ENCODE measurements at regions not wholly inside any gene's neighbourhood (a gene's known extent, or its start where the extent isn't known, plus 50 kb on each side); places are given as distances from the start of the nearest gene placed in this dataset.

DNA sequence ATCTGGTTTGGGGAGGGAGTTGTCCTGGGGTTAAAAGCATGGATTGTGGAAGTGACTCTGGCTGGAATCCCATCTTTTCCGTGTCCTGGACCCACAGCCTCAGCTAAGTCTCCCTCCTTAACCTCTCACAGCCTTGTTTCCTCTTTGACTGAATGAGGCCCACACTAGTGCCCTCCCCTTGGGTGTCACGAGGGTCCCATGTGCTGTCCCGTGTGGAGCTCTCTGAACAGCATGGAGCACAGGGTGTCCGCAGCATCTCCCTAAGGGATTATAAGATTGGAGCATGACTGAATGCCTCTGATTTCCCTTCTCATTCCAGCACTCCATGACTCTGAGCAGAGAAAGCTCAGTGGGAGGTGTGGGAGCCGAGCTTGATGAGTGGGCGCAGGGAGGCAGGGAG is 182.5 kb downstream of the TEX29 start:
- no peak for DNase-seq

DNA sequence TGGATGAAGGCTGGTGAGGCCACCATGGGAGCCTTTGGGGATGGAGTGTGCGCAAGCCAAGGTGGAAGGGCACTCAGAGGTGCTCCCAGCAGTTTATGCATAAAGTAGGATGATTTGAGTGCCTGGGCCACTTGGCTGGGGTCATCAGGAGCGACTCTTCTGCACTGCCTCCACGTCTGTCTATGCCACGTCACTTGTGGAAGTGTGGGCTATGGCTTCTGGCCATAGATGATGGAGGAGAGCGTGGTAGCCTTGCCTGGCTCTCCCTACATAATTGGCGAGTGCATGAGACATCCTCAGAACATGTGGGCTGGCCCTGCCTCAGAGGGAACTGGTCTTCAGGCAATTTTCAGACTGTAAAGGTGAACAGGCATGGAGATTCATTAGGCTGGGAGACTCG is 182.9 kb downstream of the TEX29 start:
- no peak for DNase-seq

DNA sequence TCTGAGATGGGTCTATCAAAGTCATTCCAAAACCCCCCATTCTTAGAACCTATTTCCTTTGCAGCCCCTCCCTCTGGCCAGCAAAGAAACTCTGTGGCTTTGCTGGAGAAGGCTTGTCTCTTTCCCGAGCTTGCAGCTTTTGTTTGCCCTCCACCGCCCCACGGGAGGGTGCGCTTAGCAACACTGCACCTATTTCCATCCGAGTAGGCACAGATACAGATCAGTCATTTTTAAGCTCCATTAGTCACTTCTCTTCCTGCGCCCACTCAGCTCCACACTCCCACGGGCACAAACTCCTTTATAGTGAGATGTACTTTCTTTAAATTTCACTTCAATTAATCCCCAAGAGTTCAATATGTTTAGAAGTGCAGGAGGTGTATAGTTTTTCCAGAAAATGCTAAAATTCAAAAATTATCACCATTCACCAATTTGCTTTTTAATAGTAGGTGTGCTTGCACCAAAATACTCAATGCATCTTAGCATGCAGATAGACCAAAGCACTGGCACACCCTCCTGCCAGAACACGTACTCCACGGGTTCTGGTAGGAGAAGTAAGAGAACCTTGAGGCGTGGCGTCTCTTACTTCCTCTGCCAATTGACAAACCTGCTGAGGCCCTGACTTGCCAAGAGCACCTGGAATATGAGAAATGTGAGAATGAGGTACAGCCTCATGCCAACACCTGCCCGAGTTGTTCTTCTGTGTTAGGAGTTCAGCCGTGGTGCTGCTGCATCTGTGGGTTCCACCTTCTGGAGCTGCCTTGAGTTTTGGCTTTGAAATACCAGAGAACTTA is 183.7 kb downstream of the TEX29 start:
- no peak for DNase-seq

- no peak for DNase-seq
Measured at GRCh38 chr13:111505175-111505777, 184.8 kb downstream of the TEX29 start.

GRCh38 chr13:111506125-111506524 is 185.7 kb downstream of the TEX29 start:
- DNase-seq: no peak

DNA sequence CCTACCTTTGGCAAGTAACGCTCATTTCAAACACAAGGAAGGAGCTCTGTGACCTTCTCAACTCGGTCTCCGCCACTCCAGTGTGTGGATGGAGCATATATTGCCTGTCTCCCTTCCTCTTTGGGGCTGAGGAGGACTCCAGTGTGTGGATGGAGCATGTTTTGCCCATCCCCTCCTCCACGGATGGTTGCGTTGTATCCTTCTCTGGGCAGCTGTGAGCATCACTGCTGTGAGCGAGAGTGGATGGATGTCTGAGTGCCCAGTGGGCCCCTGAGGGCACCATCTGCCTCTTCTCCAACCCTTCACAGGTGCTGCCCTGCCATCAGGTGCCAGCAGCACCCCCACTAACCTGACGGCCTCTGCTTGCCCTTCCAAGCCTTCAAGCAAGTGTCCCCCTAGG is 186.2 kb downstream of the TEX29 start:
- no peak for DNase-seq

GRCh38 chr13:111508164-111508870 is 187.9 kb downstream of the TEX29 start:
- DNase-seq: no peak

DNA sequence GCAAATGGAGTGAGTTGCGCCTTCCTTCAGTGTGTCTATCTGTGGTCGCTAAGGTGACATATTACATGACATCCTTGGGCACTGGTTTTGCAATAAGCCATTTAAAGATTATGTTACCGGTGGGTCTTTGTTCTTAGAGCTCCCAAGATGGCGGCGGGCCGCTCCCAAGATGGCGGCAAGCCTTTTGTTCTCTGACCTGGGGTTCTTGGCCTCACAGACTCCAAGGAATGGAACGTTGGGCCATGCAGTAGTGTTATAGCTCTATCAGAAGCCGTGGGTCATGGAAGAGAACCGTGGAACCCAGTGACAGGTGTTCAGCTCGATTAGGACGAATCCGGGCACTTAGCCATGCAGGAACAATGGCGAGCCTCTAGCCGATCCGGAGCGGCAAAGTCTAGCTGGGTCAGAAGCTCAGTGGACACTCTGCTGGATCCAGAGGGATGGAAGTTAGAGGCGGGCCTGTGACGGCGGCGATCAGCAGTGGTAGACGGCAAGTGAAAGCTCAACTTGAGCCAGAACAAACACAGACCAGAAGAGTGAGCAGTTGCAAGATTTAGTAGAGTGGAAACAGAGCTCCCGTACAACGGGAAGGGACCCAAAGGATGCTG is 188.6 kb downstream of the TEX29 start:
- DNase-seq: no peak

- no peak for DNase-seq
Measured at GRCh38 chr13:111510502-111511218, 190.2 kb downstream of the TEX29 start.

- DNase-seq: no peak
Measured at GRCh38 chr13:111511219-111511732, 190.8 kb downstream of the TEX29 start.

DNA sequence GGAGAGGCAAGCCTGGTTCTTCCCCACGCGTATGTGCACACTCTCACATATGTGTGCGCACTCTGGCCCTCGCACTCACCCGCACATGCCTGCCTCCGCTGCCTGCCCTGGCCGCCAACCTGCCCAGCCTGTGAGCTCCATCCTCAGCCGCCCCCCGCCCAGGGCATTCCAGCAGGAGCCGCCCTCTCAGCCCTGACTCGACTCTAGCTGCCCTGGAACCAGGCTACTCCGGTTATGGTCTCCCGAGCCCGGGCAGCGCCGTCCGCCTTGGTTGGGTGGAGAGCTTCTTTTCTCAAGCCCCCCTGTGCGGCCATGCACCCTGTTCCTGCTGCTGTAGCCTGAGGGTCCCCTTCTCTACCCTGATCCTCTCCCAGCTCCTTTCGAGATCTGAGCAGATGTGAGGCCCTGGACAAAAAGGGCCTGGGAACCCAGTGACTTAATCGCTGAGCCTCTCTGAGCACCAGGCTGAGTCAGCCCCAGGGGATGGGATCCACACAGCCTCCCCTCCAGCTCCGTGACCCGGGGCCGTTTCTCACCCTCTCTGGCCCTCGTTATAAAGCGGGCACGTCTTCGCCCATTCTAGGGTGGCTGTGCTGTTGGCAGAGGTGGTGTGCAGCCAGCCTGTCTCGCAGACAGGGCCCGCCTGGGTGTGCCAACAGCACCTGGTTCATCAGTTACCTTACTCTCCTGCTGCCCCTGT is 191.5 kb downstream of the TEX29 start:
- no peak for DNase-seq

DNA sequence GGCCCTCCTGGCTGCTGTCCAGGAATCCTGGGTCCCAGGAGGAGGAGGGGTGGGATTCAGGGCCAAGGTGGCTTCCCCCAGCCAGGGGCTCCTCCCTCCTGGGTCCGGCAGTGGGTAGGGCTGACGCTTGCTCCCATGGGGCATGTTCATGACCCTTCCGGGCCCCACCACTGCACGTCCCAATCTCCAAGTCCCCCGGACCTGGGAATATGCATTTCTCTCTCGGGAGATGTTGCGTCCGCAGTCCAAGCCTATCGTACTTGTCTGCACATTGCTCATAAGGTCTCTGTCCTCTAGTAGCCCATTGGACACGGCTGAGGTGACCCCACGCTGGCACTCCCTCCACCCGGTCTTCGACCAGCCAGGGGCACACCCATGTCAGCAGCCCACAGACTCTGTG is 192.3 kb downstream of the TEX29 start:
- DNase-seq: no peak

- no peak for DNase-seq
Measured at GRCh38 chr13:111513766-111514609, 193.5 kb downstream of the TEX29 start.

DNA sequence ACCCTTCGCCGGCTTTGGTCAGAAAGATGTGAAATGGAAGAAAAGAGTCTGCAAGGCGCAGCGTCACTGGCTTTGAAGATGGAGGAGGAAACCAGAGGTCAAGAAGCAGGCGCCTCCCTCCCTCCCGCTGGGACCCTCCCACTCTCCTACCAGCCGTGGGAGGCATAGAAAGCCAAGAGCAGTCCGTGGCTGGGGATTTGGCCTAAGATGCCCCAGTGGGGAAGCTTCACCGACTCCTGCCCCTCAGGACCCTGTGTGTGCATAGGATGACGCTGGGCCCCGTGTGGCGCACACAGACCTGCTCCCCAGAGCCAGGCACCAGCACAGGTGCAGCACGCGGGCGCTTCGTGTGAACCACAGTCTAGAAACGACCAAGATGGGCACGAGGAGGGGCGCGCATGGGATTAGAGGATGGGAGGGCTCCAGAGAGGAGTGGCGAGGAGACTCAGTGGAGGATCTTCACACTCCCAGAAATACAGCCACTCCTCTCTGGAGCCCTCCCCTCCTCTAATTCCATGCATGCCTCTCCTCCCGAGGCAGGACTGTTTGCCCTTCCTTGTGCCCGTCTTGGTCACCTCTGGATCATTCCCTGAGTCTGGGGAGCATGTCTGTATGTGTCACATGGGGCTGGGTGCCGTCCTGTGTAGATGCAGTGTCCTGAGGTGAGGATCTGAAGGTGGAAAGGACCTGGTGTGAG is 194.3 kb downstream of the TEX29 start:
- no peak for DNase-seq

DNA sequence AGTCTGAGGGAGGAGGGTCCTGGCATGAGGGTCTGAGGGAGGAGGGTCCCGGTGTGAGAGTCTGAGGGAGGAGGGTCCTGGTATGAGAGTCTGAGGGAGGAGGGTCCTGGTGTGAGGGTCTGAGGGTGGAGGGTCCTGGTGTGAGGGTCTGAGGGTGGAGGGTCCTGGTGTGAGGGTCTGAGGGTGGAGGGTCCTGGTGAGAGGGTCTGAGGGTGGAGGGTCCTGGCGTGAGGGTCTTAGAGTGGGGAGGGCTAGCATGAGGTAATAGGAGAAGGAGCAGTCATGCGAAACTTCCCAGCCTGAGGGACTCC is 194.8 kb downstream of the TEX29 start:
- DNase-seq: no peak

DNA sequence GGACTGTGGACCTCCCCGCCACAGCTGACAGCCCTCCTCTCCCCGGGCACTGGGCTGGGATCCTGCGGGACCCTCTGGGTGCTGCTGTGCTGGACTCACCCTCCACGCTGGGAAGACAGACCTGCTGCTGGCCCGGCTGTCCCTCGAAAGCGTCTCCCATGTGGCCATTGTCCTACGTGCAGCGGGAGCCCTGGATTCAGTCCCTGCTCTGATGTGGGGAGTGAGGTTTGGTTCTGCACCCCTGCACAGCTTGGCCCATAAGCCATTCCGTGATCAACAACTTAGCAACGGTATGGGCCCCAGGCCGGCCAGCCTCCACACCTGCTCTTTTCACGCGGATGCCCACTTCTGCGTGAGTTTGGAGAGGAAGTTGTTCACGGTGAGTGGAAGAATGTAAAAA is 195.2 kb downstream of the TEX29 start:
- no peak for DNase-seq

DNA sequence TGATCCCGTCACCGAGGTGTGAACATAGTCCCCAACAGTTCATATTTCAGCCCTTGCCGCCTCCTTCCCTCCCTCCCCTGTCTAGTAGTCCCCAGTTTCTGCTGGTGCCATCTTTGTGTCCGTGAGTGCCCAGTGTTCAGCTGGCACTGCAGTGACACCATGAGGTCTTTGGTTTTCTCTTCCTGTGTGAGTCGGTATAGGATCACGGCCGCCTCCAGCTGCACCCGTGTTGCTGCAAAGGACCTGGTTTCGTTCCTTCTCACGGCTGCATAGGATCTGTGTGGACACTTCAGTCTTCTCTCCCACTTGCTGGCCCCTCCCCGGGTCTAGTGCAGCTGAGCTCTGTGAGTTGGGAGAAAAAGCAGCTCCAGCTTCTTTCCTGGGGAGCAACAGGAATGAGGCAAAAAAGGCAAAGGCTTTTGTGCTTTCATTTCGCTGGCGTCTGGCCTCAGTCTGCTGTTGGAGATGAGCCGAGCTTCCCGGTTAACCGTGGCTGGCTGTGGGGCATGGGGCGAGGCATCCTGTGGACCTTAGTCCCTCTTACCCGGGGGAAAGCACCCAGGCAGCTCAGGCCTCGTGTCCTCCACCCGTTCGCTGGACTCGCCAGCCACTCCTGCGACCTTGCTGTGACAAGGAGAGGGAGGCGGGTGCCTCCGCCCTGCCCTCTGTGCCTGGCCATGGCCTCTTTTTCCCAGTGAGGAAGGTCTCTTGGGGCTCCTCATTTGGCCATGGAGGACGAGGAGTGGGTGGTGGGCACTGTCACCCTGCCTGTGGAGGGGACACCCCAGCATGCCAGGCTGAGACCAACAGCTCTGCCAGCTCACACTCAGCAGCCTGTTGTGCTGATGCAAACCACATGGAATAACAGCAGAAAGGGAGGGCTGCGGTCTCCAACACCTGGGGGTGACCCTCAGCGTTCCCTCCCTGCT is 196.5 kb downstream of the TEX29 start:
- no peak for DNase-seq

GRCh38 chr13:111517641-111518010 is 197.2 kb downstream of the TEX29 start:
- DNase-seq: no peak

DNA sequence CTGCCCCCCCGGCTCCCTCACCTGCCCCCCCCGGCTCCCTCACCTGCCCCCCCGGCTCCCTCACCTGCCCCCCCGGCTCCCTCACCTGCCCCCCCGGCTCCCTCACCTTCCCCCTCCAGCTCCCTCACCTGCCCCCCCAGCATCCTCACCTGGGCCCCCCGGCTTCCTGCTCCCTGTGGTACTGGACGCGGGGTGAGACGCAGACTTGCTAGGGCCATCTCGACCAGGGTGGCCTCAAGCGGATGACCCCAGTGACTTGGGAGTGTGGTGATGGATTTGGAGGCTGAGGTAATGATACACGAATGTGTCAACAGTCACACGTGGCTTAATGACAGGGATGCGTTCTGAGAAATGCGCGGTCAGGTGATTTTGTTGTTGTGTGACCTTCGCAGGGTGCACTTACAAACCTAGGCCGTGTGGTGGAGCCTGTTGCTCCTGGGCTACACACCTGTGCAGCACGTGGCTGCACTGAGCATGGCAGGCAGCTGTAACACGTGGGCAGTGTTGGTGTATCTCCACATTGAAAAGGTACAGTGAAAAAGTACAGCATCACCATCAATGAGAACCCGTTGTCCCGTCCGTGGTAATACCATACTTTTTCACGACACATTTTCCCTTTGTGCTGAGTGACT is 197.8 kb downstream of the TEX29 start:
- DNase-seq: no peak
